HG03442 (cell line): ENCODE measurements at regions not wholly inside any gene's neighbourhood (a gene's known extent, or its start where the extent isn't known, plus 50 kb on each side); places are given as distances from the start of the nearest gene placed in this dataset.
"Not testable (repeated sequence)": the region's sequence is repeated elsewhere in the genome, so short reads cannot be mapped to it uniquely, and the experiment has no call there.

Source experiments
- ATAC-seq: cut with Tn5 transposase; IDR thresholded peaks from one replicate; pipeline ENCODE4 v1.9.1; 2021; ENCODE audit warnings: mild to moderate bottlenecking, moderate library complexity; ENCODE audit not compliant: unreplicated experiment

GRCh38 chr13:53343361-53343744 is 314.7 kb downstream of the OLFM4 start:
- ATAC-seq: no peak

DNA sequence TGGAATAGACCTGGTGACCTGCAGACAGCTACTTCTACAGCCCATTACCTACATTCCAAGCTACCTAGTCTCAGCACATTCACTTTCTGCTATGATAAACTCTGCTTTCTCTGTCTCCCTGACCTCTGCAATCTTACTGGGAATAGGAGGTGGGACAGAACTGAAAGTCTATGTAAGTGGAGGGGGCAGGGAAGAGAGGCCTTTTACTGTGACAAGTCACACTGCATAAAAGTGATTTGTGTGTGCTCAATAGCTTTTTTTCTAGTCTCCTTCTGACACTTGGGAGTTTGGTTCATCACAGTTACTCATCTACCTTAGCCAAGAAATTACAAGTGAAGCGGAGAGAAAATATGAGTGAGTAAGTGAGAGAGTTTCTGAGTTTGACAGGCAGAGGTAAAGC is 322.4 kb downstream of the OLFM4 start:
- no peak for ATAC-seq

GRCh38 chr13:53357582-53357981 is 329.0 kb downstream of the OLFM4 start:
- ATAC-seq: no peak

GRCh38 chr13:53368948-53369347 is 340.3 kb downstream of the OLFM4 start:
- no peak for ATAC-seq

GRCh38 chr13:53379485-53379884 is 350.9 kb downstream of the OLFM4 start:
- ATAC-seq: no peak

DNA sequence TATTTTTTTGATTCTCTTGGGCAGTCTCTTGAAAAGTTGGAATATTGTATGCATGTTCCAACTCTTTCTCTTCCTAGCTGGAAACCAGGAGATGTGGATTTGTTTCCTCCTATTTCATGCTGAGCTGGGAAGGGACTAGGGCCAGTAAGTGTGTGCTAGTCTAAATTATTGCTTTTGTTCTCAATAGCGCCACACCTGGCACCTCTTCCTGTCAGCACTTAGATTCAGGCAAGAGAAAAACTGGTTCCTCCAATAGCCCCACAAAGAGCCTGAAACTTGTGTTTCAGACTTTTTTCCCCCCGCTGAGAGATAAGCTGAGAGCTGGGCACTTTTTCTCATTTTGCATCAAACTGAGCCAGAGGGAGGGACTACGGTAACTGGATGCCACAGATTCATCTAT is 353.4 kb downstream of the OLFM4 start:
- ATAC-seq: no peak

DNA sequence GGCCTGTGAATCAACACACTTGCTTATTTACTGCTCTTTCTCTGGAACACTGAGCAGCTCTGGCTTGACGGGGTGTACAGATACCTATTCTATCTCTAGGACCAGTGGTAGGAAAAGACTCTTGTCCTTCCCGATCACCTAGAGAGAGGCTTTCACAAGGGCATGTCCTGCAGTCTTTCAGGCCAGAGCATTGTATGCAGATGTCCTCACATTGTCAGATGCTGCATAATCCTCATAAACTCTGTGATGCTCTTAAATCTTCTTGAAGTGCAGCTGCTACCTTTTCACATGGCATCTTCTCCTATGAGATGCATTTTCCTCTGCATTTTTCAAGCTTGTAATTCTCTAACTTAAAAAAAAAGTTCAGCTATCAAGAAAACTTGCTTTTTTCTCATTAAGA is 369.4 kb downstream of the OLFM4 start:
- ATAC-seq: no peak

- no peak for ATAC-seq
Observed at GRCh38 chr13:53405616-53406015, 377.0 kb downstream of the OLFM4 start.

- no peak for ATAC-seq
Observed at GRCh38 chr13:53408306-53408705, 379.7 kb downstream of the OLFM4 start.

- ATAC-seq: no peak
Observed at GRCh38 chr13:53408847-53409568, 380.4 kb downstream of the OLFM4 start.

- ATAC-seq: no peak
Observed at GRCh38 chr13:53411463-53411862, 382.9 kb downstream of the OLFM4 start.

- no peak for ATAC-seq
Observed at GRCh38 chr13:53415135-53415534, 386.5 kb downstream of the OLFM4 start.

GRCh38 chr13:53417601-53418000 is 389.0 kb downstream of the OLFM4 start:
- no peak for ATAC-seq

DNA sequence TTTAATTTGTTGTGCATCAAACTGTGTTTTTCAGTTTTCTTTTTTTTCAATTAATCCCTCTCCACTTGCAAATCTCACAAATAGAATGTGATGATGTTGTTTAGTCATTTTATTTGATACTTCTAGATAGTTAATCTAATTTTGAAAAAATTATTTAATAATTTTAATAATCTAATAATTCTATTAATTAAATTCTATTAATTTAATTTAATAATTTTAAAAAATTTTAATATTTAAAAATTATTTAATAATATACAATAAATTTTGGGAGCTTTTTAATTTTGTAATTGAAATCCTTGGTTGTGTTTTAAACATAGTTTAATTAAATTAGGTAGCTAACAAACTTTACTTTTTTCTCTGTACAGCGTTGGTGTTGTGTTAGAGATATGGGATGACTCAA is 393.8 kb downstream of the OLFM4 start:
- ATAC-seq: no peak

- ATAC-seq: no peak
Observed at GRCh38 chr13:53436396-53436795, 407.8 kb downstream of the OLFM4 start.

DNA sequence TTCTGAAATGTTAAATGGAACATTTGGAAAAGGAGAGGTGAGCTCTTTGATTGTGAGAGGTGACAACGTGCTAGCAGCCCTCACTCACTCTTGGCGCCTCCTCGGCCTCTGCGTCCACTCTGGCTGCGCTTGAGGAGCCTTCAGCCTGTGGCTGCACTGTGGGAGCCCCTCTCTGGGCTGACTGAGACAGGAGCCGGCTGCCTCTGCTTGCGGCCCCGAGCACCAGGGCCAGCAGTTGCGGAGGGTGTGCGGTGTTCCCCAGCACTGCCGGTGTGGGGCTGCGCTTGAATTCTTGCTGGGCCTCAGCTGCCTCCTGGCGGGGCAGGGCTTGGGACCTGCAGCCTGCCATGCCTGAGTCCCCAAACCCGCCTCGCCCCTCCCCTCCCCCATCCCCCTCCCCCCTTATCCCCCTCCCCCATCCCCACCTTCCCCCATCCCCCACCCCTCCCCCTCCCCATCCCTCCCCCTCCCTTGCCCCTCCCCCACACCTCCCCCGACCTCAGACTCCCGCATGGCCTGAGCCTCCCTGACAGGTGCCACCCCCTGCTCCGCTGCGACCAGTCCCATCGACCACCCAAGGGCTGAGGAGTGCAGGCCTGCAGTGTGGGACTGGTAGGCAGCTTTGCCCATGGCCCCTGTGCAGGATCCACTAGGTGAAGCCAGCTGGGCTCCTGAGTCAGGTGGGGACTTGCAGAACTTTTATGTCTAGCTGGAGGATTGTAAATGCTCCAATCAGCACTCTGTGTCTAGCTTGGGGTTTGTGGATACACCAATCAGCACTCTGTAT is 411.0 kb downstream of the OLFM4 start:
- ATAC-seq: no peak

DNA sequence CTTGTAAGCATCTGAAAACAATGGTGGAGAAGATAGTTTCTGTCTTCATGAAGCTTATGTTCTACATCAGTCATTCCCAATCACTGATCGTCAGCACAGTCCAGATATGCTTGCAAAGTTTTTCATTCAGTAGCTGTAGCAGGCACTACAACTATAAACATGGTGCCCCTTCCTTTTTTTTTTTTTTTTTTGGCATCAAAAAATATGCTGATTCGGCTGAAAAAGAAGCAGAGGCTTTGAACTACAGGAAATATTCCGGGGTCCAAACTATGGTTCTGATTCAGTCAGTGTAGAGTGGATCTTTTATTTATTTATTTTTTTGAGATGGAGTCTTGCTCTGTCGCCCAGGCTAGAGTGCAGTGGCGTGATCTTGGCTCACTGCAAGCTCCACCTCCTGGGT is 414.4 kb downstream of the OLFM4 start:
- no peak for ATAC-seq

DNA sequence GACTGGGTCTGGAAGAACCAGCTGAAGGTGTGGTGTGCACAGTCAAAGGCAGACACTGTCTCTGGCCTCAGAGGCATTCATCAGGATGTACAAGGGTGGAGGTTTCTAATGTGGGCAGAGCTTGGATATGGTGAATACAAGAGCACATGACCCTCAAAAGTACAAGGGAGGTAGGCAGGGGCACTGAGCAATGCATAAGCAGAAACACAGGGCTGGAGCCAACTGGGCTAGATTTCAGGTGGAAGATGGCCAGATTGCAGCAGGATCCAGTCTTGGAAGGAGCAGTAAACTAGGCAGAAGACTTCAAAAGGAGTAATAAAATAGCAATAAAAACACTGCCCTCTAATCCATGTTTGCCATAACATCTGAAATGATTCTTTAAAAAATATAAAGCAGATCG is 417.1 kb downstream of the OLFM4 start:
- ATAC-seq: no peak

GRCh38 chr13:53447456-53447855 is 418.8 kb downstream of the OLFM4 start:
- ATAC-seq: no peak

DNA sequence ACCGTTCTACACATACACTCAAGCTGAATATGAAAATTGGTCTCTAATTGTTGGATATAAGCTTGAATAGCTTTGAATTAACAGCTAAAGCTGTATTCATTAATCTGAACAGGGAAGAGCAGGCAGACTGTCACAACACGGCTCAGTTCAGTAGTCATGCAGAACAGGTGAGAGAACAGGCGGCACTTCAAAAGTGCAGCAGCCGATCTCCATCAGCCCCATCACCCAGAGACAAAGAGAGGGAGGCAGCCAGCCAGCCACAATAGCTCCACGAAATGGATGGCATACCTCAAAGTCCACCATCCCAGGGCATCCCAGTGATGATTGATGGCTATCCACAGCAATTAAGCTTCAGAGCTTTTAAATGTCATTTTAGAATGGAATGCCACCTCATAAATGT is 419.2 kb downstream of the OLFM4 start:
- ATAC-seq: no peak

DNA sequence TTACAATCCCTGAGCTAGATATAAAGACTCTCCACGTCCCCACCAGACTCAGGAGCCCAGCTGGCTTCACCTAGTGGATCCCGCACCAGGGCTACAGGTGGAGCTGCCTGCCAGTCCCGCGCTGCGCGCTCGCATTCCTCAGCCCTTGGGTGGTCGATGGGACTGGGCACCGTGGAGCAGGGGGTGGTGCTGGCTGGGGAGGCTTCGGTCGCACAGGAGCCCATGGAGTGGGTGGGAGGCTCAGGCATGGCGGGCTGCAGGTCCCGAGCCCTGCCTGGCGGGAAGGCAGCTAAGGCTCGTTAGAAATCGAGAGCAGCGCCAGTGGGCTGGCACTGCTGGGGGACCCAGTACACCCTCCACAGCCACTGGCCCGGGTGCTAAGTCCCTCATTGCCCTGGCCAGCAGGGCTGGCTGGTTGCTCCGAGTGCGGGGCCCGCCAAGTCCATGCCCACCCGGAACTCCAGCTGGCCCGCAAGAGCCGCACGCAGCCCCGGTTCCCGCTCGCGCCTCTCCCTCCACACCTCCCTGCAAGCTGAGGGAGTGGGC is 423.7 kb downstream of the OLFM4 start:
- ATAC-seq: not testable (repeated sequence)

- no peak for ATAC-seq
Observed at GRCh38 chr13:53460796-53461195, 432.2 kb downstream of the OLFM4 start.
